A549 (cell line): ENCODE measurements at regions not wholly inside any gene's neighbourhood (a gene's known extent, or its start where the extent isn't known, plus 50 kb on each side); places are given as distances from the start of the nearest gene placed in this dataset.

Experiments
- ATAC-seq, 2 experiments: fragments of 200-7000 bp in 1 of 2; fragments of >200 bp in 1 of 2; cut with Nextera tagmentation in 1 of 2; cut with Tn5 transposase in 1 of 2; 3 replicates each; pipeline versions ENCODE4 v1.8.0 to v1.9.1; 2018 to 2020; ENCODE audit warnings: mild to moderate bottlenecking in 1 of 2, moderate library complexity in 1 of 2
- CTCF ChIA-PET: fragments of 300-600 bp; sonication (Branson Sonifier 250); formaldehyde crosslinking; extraction: SDS; loops from one replicate; lab custom pipeline; 2021; ENCODE audit warnings: antibody characterized with exemption, inconsistent platforms; lab: Yijun Ruan, JAX
- POLR2A ChIA-PET: fragments of 350-600 bp; formaldehyde crosslinking; extraction: SDS; loops from one replicate; lab custom pipeline; 2021; ENCODE audit warnings: antibody characterized with exemption, inconsistent platforms; lab: Yijun Ruan, JAX
- DNase-seq, 2 experiments: peaks; one replicate each; pipeline versions ENCODE4 v3.0.0 to v3.0.0-alpha.2; 2011 to 2016; ENCODE audit warnings: low read depth in 1 of 2, low spot score in 1 of 2
- FAIRE-seq: peaks from 2 replicates; lab custom pipeline; 2011; peaks lifted over from hg19 to GRCh38; lab: Jason Lieb, UNC
- H3K27ac ChIP-seq, 2 experiments: fragments of >200 bp; sonication (Bioruptor Twin); formaldehyde crosslinking; 3 replicates each; pipeline ENCODE4 v1.5.1; 2016 to 2017
- H3K4me1 ChIP-seq: fragments of >200 bp; sonication (Bioruptor Twin); formaldehyde crosslinking; 3 replicates; pipeline ENCODE4 v1.6.1; 2016
- H3K4me2 ChIP-seq: fragments of >200 bp; sonication (Bioruptor Twin); formaldehyde crosslinking; 3 replicates; pipeline ENCODE4 v1.6.1; 2016
- H3K4me3 ChIP-seq: fragments of >200 bp; sonication (Bioruptor Twin); formaldehyde crosslinking; 3 replicates; pipeline ENCODE4 v1.5.1; 2016
- H3K9me3 ChIP-seq: fragments of >200 bp; sonication (Bioruptor Twin); formaldehyde crosslinking; 3 replicates; pipeline ENCODE4 v1.6.1; 2016
- ATOH8 ChIP-seq: fragments of 250-450 bp; sonication (Bioruptor Pico); IDR thresholded peaks from 2 replicates; pipeline ENCODE4 v1.5.0; 2020; ENCODE audit warnings: low read depth, mild to moderate bottlenecking, moderate library complexity
- CBX8 ChIP-seq: fragments of 200-600 bp; sonication (generic); IDR thresholded peaks from 2 replicates; pipeline ENCODE4 v1.6.1; 2016
- CEBPB ChIP-seq, 2 experiments: fragments of >200 bp in 1 of 2; sonication (Bioruptor Twin) in 1 of 2; formaldehyde crosslinking in 1 of 2; IDR thresholded peaks; 2 replicates each; pipeline ENCODE4 v1.6.1; 2012 to 2016
- CTCF ChIP-seq: fragments of >200 bp; sonication (Bioruptor Twin); formaldehyde crosslinking; IDR thresholded peaks from 3 replicates; pipeline ENCODE4 v1.5.1; 2016
- E2F6 ChIP-seq: IDR thresholded peaks from 2 replicates; pipeline ENCODE4 v1.6.1; 2012; ENCODE audit warnings: low read depth, borderline replicate concordance
- EHF ChIP-seq: fragments of 250-450 bp; sonication (Bioruptor Pico); IDR thresholded peaks from 2 replicates; pipeline ENCODE4 v1.5.0; 2020; ENCODE audit warnings: mild to moderate bottlenecking
- ELK1 ChIP-seq: fragments of 150-350 bp; IDR thresholded peaks from 2 replicates; pipeline ENCODE4 v1.6.1; 2014; ENCODE audit warnings: low read depth, mild to moderate bottlenecking, low read length
- FOXS1 ChIP-seq: fragments of 250-450 bp; sonication (Bioruptor Pico); IDR thresholded peaks from 2 replicates; pipeline ENCODE4 v1.5.0; 2020; ENCODE audit warnings: mild to moderate bottlenecking, moderate library complexity
- HMGXB4 ChIP-seq: fragments of 250-450 bp; sonication (Bioruptor Pico); IDR thresholded peaks from 2 replicates; pipeline ENCODE4 v1.5.0; 2021; ENCODE audit warnings: mild to moderate bottlenecking, moderate library complexity, borderline replicate concordance
- HOXA7 ChIP-seq: fragments of 250-450 bp; sonication (Bioruptor Pico); IDR thresholded peaks from 2 replicates; pipeline ENCODE4 v1.5.0; 2020; ENCODE audit warnings: mild to moderate bottlenecking, moderate library complexity
- HOXB13 ChIP-seq: fragments of 250-450 bp; sonication (Bioruptor Pico); IDR thresholded peaks from 2 replicates; pipeline ENCODE4 v1.5.0; 2020; ENCODE audit warnings: low read depth, mild to moderate bottlenecking, moderate library complexity
- JUNB ChIP-seq: fragments of >200 bp; sonication (Bioruptor Twin); formaldehyde crosslinking; IDR thresholded peaks from 2 replicates; pipeline ENCODE4 v1.6.1; 2016
- KDM1A ChIP-seq: fragments of 200-600 bp; sonication (generic); IDR thresholded peaks from 2 replicates; pipeline ENCODE4 v1.6.1; 2016; ENCODE audit warnings: low read depth, mild to moderate bottlenecking
- KDM5A ChIP-seq: fragments of 200-600 bp; sonication (generic); IDR thresholded peaks from 2 replicates; pipeline ENCODE4 v1.6.1; 2016; ENCODE audit warnings: antibody characterized with exemption, mild to moderate bottlenecking
- MAFK ChIP-seq: fragments of 450-650 bp; IDR thresholded peaks from 2 replicates; pipeline ENCODE4 v1.6.1; 2014; ENCODE audit not compliant: partially characterized antibody
- MAX ChIP-seq: IDR thresholded peaks from 2 replicates; pipeline ENCODE4 v1.6.1; 2012
- NFE2L2 ChIP-seq: fragments of 150-350 bp; conservative IDR thresholded peaks from 2 replicates; pipeline ENCODE4 v1.6.1; 2014; ENCODE audit warnings: low read length
- POLR2AphosphoS2 ChIP-seq: conservative IDR thresholded peaks from 2 replicates; pipeline ENCODE4 v1.6.1; 2012; ENCODE audit warnings: low read length, improper control_type of control experiment, inconsistent platforms
- RAD21 ChIP-seq, 2 experiments: fragments of >200 bp in 1 of 2; sonication (Bioruptor Twin) in 1 of 2; formaldehyde crosslinking in 1 of 2; IDR thresholded peaks in 1 of 2; conservative IDR thresholded peaks in 1 of 2; 2 replicates in 1 of 2; 3 replicates in 1 of 2; pipeline ENCODE4 v1.6.1; 2012 to 2018; ENCODE audit warnings: inconsistent platforms in 1 of 2
- RNF2 ChIP-seq: fragments of 200-600 bp; sonication (generic); IDR thresholded peaks from 2 replicates; pipeline ENCODE4 v1.6.1; 2016; ENCODE audit warnings: low read depth, mild to moderate bottlenecking, antibody characterized with exemption, moderate library complexity, borderline replicate concordance
- SREBF2 ChIP-seq: fragments of 450-650 bp; IDR thresholded peaks from 2 replicates; pipeline ENCODE4 v1.6.1; 2014; ENCODE audit warnings: mild to moderate bottlenecking, moderate library complexity
- TP53 ChIP-seq: fragments of 250-450 bp; sonication (Bioruptor Pico); IDR thresholded peaks from 2 replicates; pipeline ENCODE4 v1.5.0; 2021; ENCODE audit warnings: mild to moderate bottlenecking, moderate library complexity
- ZC3H11A ChIP-seq: fragments of 450-650 bp; IDR thresholded peaks from 2 replicates; pipeline ENCODE4 v1.6.1; 2014; ENCODE audit warnings: antibody characterized with exemption, mild to moderate bottlenecking
- ZFP36 ChIP-seq: fragments of 450-650 bp; IDR thresholded peaks from 2 replicates; pipeline ENCODE4 v1.6.1; 2014; ENCODE audit warnings: borderline replicate concordance; ENCODE audit not compliant: partially characterized antibody
- WGBS: methylation state at CpG from one replicate; pipeline ENCODE4 v1.1.6; 2017; ENCODE audit errors: missing lambda C conversion rate; 5-methylcytosine and 5-hydroxymethylcytosine counted together

- FAIRE-seq: no peak
- Histone ChIP-seq H3K4me2 (no peak overlapping the region), H3K4me1 (peaks cover 4% of the 10 kb centered on the region; the same call in 1 of the 3 replicates), H3K27ac (no peak overlapping the region), H3K9me3 (no peaks in the 10 kb centered on the region), H3K4me3 (no peak overlapping the region)
- no peak for ATAC-seq
- CTCF ChIA-PET: interaction anchor here (0.6 to 4.0 kb wide), 7 partner anchors 9 to 82 kb away, joined by 3 to 17 read pairs (median 3); no protein-coding TSS in a partner anchor
- POLR2A ChIA-PET: no interaction called here
- TF ChIP-seq RAD21 (conservative IDR thresholded peaks at IDR 0.05 in 1 of 2, IDR thresholded peaks at IDR 0.05 in 1 of 2) (no peak), HOXA7 (CRISPR knock-in tag) (no peak), NFE2L2 (no peak), E2F6 (no peak), TP53 (CRISPR knock-in tag) (no peak), FOXS1 (CRISPR knock-in tag) (no peak), MAFK (no peak), HOXB13 (CRISPR knock-in tag) (no peak), KDM5A (no peak), KDM1A (no peak), ZC3H11A (no peak), HMGXB4 (CRISPR knock-in tag) (no peak), ELK1 (no peak), RNF2 (no peak), SREBF2 (no peak)
- DNase-seq: no peak
- WGBS: 85% methylated on average over 1 of the region's 1 CpG
These were observed 104.3 kb downstream of the GGTLC2 start for GRCh38 chr22:22748756-22749155.

GRCh38 chr22:22749167-22749758 is 104.8 kb downstream of the GGTLC2 start:
- TF ChIP-seq JUNB (no peak), CEBPB (IDR thresholded peaks at IDR 0.05) (no peak)
- ChIA-PET CTCF (interaction anchor here (0.6 to 4.0 kb wide), 11 partner anchors 10 to 128 kb away, joined by 3 to 17 read pairs (median 3); no protein-coding TSS in a partner anchor), POLR2A (no interaction called here)
- H3K4me2 ChIP-seq: no peak overlapping the region
- peaks cover 5% of the 10 kb centered on the region; the same call in 1 of the 3 replicates for H3K4me1 ChIP-seq
- no peak overlapping the region for H3K27ac ChIP-seq
- WGBS: 37% methylated on average over 6 of the region's 7 CpGs
- ATAC-seq (no peak), DNase-seq (no peak), FAIRE-seq (no peak)
- no peak overlapping the region for H3K4me3 ChIP-seq
- no peaks in the 10 kb centered on the region for H3K9me3 ChIP-seq

- H3K4me1 ChIP-seq: peaks cover 5% of the 10 kb centered on the region; the same call in 1 of the 3 replicates
- H3K9me3 ChIP-seq: no peaks in the 10 kb centered on the region
- H3K4me3 ChIP-seq: no peak overlapping the region
- 76% methylated on average over 4 of the region's 6 CpGs for WGBS
- POLR2A ChIA-PET: no interaction called here
- no peak for FAIRE-seq
- no peak overlapping the region for H3K4me2 ChIP-seq
- CTCF ChIA-PET: interaction anchor here (0.9 to 4.0 kb wide), 14 partner anchors 19 to 378 kb away, joined by 3 to 31 read pairs (median 4); no protein-coding TSS in a partner anchor
- no peak overlapping the region for H3K27ac ChIP-seq
- no peak for DNase-seq
- ATAC-seq: no peak
- TF ChIP-seq NFE2L2 (no peak), CTCF (no peak), ZFP36 (no peak), JUNB (no peak), EHF (CRISPR knock-in tag) (no peak), MAX (no peak), SREBF2 (no peak), ATOH8 (CRISPR knock-in tag) (no peak), CBX8 (no peak), POLR2AphosphoS2 (no peak)
These were observed 106.1 kb downstream of the GGTLC2 start for GRCh38 chr22:22750335-22751042.
